HUES6 (cell line): ENCODE measurements at regions not wholly inside any gene's neighbourhood (a gene's known extent, or its start where the extent isn't known, plus 50 kb on each side); places are given as distances from the start of the nearest gene placed in this dataset.

Source experiments
- H3K27ac ChIP-seq: 2 replicates; pipeline ENCODE4 v1.7.0; 2013; ENCODE audit warnings: low read depth, mild to moderate bottlenecking, low read length, inconsistent platforms
- H3K27me3 ChIP-seq: 2 replicates; pipeline ENCODE4 v1.6.1; 2013; ENCODE audit warnings: low read length; ENCODE audit not compliant: control insufficient read depth, insufficient read depth
- H3K36me3 ChIP-seq: 2 replicates; pipeline ENCODE4 v1.6.1; 2013; ENCODE audit warnings: low read length; ENCODE audit not compliant: control insufficient read depth, insufficient read depth
- H3K4me1 ChIP-seq: 2 replicates; pipeline ENCODE4 v1.6.1; 2013; ENCODE audit warnings: low read length; ENCODE audit not compliant: control insufficient read depth, insufficient read depth
- H3K4me3 ChIP-seq: 2 replicates; pipeline ENCODE4 v1.5.1; 2013; ENCODE audit warnings: low read depth, low read length
- H3K9ac ChIP-seq: one replicate; pipeline ENCODE4 v1.6.1; 2013; ENCODE audit warnings: mild to moderate bottlenecking, low read length
- H3K9me3 ChIP-seq: 2 replicates; pipeline ENCODE4 v1.6.1; 2013; ENCODE audit warnings: low read depth, low read length; ENCODE audit not compliant: control insufficient read depth, insufficient read depth

DNA sequence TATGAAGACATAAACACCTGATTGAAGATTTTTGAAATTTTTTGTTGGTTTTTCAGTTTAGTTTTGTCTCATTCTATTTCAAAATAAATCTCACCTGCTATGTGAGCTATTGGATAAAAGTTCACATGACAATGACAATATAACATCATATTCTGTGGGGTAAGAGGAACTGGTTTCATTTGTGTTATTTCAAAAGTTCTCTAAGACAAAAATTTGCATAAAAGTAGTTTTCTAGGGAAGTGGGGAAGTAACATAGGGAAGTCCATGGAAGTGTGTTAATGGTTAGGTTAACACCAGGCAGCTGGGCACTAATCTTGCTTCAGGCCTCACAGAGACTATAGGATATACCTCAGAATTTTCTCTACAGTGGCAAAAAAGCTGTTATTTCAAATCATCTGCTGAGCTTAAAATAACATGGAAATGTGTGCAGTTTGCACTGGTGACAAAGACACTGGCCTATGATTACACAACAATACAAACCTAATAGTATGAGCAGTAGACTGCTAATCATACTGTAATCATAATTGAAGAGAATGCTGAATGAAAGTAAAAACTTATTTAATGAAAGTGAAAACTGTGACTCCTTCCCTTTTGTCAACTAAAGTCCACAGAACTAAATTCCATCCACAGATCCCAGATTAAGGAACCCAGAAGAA lies 710.6 kb upstream of the TMEM132C start:
- Histone ChIP-seq H3K9me3 (no peaks in the 10 kb centered on the region), H3K27me3 (no peaks in the 10 kb centered on the region), H3K9ac (no peak overlapping the region), H3K4me3 (no peak overlapping the region), H3K4me1 (peaks cover 4% of the 10 kb centered on the region), H3K27ac (no peak overlapping the region), H3K36me3 (no peaks in the 10 kb centered on the region)

DNA sequence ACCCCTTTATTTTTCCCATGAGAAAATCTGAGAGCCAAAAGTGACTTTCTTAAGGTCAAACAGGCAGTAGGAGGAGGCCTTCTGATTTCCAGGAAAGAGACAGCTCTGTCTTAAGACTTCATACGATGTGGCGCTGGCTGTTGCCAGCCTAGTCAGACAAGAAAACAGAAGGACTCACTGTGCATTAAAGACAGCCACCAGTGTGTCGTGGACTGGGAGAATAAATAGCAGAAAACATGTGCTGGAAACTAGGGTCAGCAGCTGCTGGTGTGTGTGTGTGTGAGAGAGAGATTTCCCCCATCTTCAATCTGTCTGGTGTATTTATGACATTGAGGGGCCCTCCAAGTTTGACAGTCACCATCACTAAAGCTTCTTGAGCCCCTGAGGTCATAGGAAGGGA lies 708.6 kb upstream of the TMEM132C start:
- Histone ChIP-seq H3K27ac (no peak overlapping the region), H3K4me3 (no peak overlapping the region), H3K27me3 (no peaks in the 10 kb centered on the region), H3K9ac (no peak overlapping the region), H3K36me3 (no peaks in the 10 kb centered on the region), H3K9me3 (no peaks in the 10 kb centered on the region), H3K4me1 (peaks cover 4% of the 10 kb centered on the region)

DNA sequence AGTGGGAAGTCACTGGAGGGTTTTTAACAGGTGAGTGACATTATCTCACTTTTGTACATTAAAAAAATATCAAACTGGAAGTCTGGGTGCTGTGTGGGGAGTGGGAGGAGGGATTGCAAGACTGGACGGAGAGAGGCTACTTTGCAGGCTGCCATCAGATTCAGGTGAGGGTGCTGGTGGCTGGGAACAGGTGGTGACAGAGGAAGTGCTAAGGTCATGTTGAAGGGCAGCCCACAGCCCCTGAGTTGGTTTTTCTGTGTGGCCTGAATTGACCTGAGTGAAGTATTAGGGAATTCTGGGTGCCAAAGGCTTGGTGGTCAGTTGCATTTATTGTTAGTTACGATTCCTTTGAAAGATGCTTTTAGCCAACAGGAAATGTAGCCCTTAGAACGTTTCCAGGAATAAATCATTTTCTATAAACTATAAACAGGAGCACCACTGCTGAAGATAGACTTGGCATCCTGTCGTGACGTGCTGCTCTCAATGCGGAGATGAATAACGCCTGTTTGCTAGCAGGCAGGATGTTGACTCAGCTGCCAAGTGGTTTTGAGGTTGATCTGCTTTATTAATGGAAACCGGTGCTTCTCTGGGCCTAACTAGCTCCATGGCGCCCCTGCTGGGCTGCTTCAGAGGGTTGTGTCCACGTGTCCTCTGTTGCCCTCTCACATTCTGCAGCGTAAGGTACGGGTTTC lies 707.5 kb upstream of the TMEM132C start:
- no peaks in the 10 kb centered on the region for H3K27me3 ChIP-seq
- H3K9ac ChIP-seq, result no peak overlapping the region
- peaks cover 4% of the 10 kb centered on the region for H3K4me1 ChIP-seq
- H3K4me3 ChIP-seq, result no peak overlapping the region
- H3K36me3 ChIP-seq, result no peaks in the 10 kb centered on the region
- H3K27ac ChIP-seq, result no peak overlapping the region
- no peaks in the 10 kb centered on the region for H3K9me3 ChIP-seq

DNA sequence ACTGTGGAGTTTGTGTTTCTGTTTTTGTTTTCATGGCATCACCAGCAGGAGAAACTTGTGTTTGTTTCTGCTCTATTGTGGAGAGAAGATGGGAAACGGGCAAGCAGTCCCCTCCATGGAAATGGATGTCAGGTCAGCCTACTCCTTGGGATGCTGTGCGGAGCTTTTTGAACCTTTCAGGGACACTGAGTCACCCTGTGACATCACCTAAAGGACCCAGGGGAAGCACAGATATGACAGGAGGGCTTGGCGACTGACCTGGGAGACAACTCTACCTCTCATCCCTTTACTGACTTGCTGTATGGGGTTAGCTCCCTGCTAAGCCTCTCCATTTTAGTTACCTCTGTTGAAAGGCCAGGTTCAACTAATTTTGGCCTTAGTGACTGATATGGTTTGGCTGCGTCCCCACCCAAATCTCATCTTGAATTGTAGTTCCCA lies 706.9 kb upstream of the TMEM132C start:
- Histone ChIP-seq H3K4me1 (peaks cover 4% of the 10 kb centered on the region), H3K9me3 (no peaks in the 10 kb centered on the region), H3K27me3 (no peaks in the 10 kb centered on the region), H3K36me3 (no peaks in the 10 kb centered on the region), H3K9ac (no peak overlapping the region), H3K27ac (no peak overlapping the region), H3K4me3 (no peak overlapping the region)

DNA sequence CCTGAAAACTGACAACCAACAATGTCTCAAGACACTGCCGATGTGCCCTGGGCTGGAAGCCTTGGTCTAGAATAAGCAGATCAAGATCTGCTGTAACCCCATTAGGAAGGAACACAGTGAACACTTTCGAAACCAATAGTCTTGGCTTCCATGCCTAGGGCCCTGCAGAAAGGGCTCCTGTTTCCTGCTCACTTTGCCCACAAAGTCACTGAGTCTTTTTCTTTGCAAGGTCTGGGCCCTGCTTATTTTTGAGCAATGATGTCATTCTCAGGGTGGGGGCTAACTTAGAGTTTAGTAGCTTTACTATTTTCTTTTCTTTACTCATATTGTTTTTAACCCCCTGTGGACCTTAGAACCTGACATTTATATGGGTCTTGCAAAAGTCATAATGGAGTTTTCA lies 704.2 kb upstream of the TMEM132C start:
- H3K4me3 ChIP-seq, result no peak overlapping the region
- H3K9me3 ChIP-seq, result no peaks in the 10 kb centered on the region
- H3K36me3 ChIP-seq, result no peaks in the 10 kb centered on the region
- no peak overlapping the region for H3K27ac ChIP-seq
- H3K4me1 ChIP-seq, result peaks cover 4% of the 10 kb centered on the region
- no peak overlapping the region for H3K9ac ChIP-seq
- H3K27me3 ChIP-seq, result peaks cover 4% of the 10 kb centered on the region

DNA sequence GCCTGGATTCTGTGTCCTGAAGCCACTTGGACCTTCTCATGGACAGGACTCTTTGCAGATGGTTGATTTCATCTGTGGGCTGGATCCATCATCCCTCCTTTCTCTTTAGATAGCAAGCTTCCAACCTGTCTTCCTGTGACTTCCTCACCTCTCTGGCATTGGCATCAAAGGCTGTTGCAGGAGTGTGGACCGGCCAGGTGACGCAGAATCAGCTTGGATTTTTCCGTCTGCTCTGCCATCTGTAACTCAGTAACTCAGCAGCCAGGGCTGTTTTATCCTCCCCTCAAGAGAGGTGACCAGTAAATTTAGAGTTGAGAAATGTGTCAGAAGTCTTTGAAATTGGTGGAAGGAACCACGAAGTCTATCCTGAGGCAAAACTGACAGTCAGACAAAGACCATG lies 701.7 kb upstream of the TMEM132C start:
- H3K27ac ChIP-seq, result no peak overlapping the region
- no peaks in the 10 kb centered on the region for H3K4me1 ChIP-seq
- H3K9ac ChIP-seq, result no peak overlapping the region
- no peak overlapping the region for H3K4me3 ChIP-seq
- H3K27me3 ChIP-seq, result peaks cover 16% of the 10 kb centered on the region
- H3K9me3 ChIP-seq, result no peaks in the 10 kb centered on the region
- H3K36me3 ChIP-seq, result no peaks in the 10 kb centered on the region

DNA sequence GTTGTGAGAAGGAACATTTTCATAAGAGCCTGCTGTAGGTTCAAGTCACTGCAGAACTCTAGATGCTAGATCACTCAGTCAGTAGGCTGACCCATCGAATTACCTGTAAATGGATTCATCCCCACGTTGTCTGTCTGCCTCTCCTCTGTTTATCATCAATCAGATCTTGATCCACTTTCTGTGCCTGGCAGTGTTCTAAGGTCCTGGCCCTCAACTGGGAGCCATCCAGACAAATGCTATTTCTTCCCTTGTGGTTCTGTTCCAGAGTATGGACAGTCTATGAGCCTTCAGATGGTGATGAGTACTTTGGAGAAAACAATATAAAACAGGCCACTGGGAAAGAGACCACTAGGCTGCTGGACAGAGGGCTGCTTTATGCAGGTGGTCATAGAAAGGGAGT lies 699.4 kb upstream of the TMEM132C start:
- Histone ChIP-seq H3K27ac (no peak overlapping the region), H3K9me3 (no peaks in the 10 kb centered on the region), H3K27me3 (peaks cover 18% of the 10 kb centered on the region), H3K4me1 (no peaks in the 10 kb centered on the region), H3K4me3 (no peak overlapping the region), H3K36me3 (no peaks in the 10 kb centered on the region), H3K9ac (no peak overlapping the region)

DNA sequence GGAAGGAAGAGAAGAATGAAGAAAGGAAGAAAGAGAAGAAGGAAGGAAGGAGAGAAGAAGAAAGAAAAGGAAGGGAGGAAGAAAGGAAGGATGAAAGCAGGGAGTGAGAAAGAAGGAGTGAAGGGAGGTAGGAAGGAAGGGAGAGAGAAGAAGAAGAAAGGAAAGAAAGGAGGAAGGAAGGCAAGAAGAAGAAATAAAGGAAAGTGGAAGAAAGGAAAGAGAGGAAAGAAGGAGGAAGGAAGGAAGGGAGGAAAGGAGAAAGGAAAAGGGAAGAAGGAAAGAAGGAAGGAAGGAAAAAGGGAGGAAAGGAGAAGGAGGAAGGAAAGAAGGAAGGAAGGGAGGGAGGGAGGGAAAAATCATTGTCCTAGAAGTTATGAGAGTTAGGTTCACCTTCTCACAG lies 696.6 kb upstream of the TMEM132C start:
- H3K4me3 ChIP-seq, result no peak overlapping the region
- no peak overlapping the region for H3K9ac ChIP-seq
- H3K4me1 ChIP-seq, result no peaks in the 10 kb centered on the region
- H3K9me3 ChIP-seq, result no peaks in the 10 kb centered on the region
- peaks cover 18% of the 10 kb centered on the region for H3K27me3 ChIP-seq
- H3K36me3 ChIP-seq, result no peaks in the 10 kb centered on the region
- no peak overlapping the region for H3K27ac ChIP-seq

DNA sequence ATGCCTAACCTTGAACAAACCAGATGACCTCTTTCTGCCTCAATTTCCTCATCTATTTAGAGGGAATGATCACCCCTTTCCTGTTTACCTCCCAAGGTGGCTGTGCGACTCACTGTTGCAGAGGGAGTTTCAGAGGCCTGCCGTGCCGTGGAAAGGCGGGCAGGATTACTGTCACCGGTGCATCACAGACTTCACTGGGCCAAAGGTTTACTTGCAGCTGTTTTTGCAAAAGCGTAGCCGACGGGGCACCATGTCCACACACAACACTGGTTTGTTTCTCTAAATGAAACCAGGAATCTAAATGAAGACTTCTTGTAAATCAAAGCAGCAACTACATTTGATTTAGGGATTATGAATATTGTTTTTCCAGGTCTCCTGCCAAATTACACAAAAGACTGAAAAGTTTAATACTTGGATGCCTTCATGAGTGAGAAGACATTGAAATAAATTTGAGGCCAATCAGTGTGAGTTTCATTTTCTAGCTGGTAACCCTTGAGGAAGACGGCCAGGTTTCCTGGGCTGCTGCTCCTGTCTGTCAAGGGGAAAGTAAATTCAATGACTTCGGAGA lies 696.1 kb upstream of the TMEM132C start:
- H3K4me1 ChIP-seq, result no peaks in the 10 kb centered on the region
- H3K27ac ChIP-seq, result no peak overlapping the region
- no peaks in the 10 kb centered on the region for H3K9me3 ChIP-seq
- H3K4me3 ChIP-seq, result no peak overlapping the region
- H3K36me3 ChIP-seq, result no peaks in the 10 kb centered on the region
- H3K9ac ChIP-seq, result no peak overlapping the region
- H3K27me3 ChIP-seq, result peaks cover 18% of the 10 kb centered on the region

DNA sequence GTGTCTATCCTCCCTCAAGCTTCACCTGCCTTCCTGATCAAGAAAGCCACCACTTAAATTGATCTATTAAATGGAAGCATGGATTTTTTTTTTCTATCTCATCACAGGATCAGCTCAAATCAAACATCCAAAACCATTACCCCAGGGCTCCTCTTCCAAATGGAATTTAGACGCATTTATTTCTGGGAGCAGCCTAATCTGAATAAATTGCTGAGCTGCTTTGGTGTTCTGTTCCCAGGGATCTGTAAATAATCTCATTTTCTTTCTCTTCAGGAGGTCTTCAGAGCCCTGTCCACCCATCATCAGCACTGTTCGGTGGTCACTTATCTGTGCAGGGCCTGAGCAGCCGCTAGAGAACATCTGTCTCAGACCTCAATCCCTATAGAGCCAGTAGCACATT lies 695.4 kb upstream of the TMEM132C start:
- no peaks in the 10 kb centered on the region for H3K36me3 ChIP-seq
- H3K27me3 ChIP-seq, result peaks cover 18% of the 10 kb centered on the region
- H3K9me3 ChIP-seq, result no peaks in the 10 kb centered on the region
- H3K4me3 ChIP-seq, result no peak overlapping the region
- peaks cover 6% of the 10 kb centered on the region for H3K4me1 ChIP-seq
- H3K27ac ChIP-seq, result no peak overlapping the region
- H3K9ac ChIP-seq, result no peak overlapping the region

DNA sequence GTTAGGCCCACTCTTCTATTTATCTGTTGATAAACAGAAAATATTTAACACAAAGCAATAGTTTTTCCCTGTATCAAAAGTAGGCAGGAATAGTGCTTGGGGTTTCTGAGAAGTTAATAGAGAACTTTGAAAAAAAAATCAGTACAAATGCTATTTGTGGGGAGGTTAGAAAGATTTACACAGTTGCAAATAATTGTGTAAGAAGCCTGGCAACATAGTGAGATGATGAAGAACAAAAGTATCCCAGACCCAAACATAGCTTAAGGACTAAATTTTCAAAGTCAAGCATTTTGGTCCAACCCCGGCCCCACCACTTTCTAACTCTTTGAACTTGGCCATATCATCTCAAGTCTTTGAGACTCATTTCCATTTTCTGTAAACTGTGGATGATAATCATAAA lies 687.5 kb upstream of the TMEM132C start:
- H3K9me3 ChIP-seq, result no peaks in the 10 kb centered on the region
- no peak overlapping the region for H3K4me3 ChIP-seq
- peaks cover 7% of the 10 kb centered on the region for H3K4me1 ChIP-seq
- no peaks in the 10 kb centered on the region for H3K27me3 ChIP-seq
- no peaks in the 10 kb centered on the region for H3K36me3 ChIP-seq
- H3K27ac ChIP-seq, result no peak overlapping the region
- H3K9ac ChIP-seq, result no peak overlapping the region
